Kidney capillary endothelial cell (primary cell): ENCODE measurements at regions not wholly inside any gene's neighbourhood (a gene's known extent, or its start where the extent isn't known, plus 50 kb on each side); places are given as distances from the start of the nearest gene placed in this dataset.
A peak's percentile ranks its signal among the peaks of the same experiment; 100 is the strongest.

ENCODE experiments used
- DNase-seq: peaks from one replicate; pipeline ENCODE4 v3.0.0-alpha.2; 2018; ENCODE audit warnings: low spot score

DNA sequence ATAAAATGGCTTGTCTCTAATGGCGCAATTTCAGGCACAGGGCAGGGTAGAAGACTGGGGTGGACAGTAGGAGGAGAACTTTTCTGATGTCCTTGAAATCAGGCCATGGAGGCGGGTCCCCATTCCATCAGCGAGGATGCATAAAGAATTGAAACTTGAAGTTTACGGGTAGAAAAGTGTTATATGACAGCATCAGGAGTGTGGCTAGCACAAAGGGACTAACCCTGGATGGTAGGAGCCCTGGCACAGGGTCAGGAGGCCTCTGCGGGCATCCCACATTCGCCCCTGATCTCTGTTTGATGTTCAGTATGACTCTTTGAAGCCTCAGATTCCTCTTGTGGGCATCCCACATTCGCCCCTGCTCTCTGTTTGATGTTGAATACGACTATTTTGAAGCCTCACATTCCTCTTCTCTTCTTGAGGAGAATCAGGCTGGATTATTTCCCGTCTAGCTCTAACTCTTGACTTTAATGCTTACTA, 94.8 kb upstream of the ADRA1B start:
- no peak for DNase-seq

- no peak for DNase-seq
Observed at GRCh38 chr5:159824188-159825161, 91.8 kb upstream of the ADRA1B start.

DNA sequence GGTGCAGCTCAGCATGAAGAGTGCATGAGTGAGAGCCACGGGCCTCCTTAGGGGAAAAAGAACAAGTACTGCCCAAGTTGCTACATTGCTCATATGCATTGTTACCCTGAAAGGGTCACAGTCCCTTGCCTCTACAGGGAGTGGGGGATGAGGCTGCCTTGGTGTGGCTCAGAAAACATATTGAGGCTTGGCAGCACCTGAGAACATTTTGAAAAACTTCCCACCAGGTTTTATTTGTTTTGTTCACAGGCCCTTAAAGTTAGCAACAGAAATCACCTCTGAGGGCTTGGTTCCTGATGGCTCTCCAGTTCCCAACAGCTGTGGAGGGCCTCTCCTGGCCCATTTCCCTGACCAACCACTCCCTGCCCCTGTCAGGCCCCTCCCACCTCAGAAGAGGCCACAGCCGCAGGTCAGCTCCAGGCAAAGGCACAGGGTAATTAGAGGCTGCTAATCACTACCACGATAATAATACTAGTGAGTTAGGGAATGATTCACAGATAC, 90.7 kb upstream of the ADRA1B start:
- DNase-seq, result no peak

- peak; percentile 51 for DNase-seq
Observed at GRCh38 chr5:159826351-159827214, 89.7 kb upstream of the ADRA1B start.

DNA sequence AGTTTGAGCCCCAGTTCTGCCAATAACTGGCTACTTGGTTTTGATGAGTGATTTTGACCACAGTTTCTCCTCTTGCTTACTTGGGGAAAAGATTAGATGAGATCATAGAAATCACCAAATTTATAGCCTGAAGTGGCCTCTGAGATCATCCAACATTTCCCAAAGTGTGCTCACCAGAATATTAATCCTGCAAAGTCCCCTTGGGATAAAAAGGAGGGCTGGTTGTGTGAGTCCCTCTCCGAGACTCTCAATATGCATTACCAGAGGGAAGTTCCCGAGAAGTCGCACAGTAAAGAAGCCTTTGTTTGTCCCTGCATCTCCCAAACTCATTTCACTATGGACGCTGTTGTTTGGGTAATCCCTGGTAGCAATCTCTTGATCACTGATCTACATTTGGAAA, 88.4 kb upstream of the ADRA1B start:
- no peak for DNase-seq

- DNase-seq, result no peak
Observed at GRCh38 chr5:159832073-159832472, 84.2 kb upstream of the ADRA1B start.

GRCh38 chr5:159833088-159833487, 83.2 kb upstream of the ADRA1B start:
- no peak for DNase-seq

DNA sequence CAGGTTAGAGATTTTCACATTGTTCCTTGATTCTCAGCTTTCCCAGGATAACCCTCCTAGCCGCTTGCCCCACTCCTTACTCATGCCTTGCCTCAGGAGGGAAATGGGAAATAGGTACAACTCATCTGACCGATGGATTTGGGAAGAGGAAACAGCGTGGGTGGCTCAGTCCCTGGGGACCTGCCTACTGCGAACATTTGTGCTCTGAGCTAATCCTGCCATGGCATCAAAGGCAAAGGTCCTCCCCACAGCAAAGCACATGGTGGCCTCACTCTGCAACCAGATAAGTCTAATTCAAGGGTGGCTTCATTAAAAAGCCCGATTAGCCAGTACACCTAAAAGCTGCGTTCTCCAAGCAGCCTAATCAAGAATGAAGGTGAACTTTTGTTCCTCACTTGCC, 82.4 kb upstream of the ADRA1B start:
- no peak for DNase-seq

DNA sequence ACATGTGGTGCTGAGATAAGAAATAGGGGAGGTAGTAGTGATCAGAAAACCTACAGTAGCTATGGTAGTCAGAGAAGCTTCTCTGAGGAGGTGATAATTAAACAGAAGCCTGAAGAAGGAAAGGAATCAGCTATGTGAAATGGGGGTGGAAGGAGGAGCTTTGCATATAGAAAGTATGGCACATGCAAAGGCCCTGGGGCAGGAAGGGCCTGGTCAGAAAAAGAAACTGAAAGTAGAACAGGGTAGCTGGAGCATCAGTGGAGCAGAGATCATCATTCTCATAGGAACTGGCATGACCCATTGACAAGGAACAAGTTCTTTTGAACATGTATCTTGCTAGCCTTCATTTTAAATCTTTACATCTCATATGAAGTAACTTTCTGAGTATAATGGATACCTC, 80.7 kb upstream of the ADRA1B start:
- no peak for DNase-seq

DNA sequence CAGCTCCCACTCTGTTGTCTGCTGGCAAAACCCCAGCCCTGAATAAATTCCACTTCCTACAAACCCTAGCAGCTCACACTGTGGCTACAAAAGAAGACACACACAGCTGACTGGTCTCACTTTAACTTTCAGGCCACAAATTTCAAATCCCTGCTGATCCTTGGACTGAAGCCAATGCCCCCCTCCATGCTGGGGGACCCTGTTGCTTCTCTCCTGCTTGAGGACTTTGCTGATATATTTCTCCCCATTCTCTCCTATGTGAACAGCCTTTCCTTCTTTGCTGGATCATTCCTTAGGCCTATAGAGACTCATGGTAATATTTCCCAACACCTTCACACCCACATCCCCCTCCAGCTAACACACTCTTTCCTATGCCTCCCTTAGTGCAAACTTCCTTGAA, 79.6 kb upstream of the ADRA1B start:
- no peak for DNase-seq

- no peak for DNase-seq
Observed at GRCh38 chr5:159837860-159838259, 78.4 kb upstream of the ADRA1B start.

- no peak for DNase-seq
Observed at GRCh38 chr5:159838551-159839222, 77.6 kb upstream of the ADRA1B start.

DNA sequence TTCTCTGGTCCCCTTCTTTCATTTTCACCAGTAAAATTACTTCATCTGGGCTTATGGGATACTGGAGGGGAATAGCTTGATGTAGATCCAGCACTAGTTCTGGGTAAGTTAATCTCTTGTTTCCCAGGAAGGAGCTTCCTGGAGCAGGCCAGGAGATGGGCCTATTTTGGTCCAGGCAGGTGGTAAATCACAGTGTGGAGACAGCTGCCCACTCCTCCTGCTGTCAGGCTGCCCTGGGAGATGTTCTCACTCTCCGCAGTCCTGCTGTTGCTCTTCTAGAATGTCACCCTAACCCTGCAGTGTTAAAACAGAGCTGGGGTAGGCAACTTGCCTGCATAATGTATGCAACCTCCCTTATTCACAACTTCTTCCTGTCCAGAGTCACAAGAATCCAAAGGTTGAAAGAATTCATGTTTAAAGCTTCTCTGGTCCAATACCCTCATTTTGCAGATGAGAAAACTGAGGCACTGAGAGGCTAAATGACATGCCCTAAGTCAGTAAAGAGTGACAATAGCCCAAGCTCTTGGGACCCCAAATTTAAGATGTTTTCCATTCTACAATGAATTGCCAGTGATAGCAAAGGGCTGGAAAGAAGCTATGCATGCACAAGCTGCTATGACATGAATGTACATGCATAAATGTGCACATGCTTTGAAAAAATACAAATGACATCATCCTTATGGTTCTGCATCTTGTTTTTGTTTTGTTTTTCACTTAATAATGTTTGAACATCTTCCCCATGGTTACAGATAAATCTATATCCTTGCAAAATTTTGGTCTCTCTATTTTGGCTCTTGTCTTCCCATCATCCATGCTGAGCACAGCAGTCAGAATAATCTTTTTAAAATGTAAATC, 71.8 kb upstream of the ADRA1B start:
- no peak for DNase-seq

GRCh38 chr5:159849437-159850083, 66.7 kb upstream of the ADRA1B start:
- no peak for DNase-seq

DNA sequence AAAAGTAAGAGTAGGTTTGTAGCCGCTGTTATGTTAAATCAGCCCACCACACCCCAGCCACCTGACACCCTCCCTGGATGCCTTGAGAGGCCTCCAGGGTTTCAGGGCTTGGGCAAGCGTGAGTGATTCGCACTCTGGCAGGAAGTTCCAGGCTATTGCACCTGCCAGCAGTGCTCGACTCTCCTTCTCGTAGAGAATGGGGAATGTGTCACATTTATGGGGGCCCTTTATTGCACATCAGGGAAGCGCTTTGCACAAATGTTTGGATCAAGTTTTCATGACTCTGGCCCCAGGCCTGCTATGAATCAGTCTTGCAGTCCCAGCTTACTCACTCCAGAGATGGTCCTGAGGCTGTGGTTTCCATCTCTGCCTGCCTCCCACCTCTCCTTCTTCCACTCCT, 66.1 kb upstream of the ADRA1B start:
- DNase-seq, result no peak

- peak; percentile 65 for DNase-seq
Observed at GRCh38 chr5:159851053-159851452, 65.2 kb upstream of the ADRA1B start.

DNA sequence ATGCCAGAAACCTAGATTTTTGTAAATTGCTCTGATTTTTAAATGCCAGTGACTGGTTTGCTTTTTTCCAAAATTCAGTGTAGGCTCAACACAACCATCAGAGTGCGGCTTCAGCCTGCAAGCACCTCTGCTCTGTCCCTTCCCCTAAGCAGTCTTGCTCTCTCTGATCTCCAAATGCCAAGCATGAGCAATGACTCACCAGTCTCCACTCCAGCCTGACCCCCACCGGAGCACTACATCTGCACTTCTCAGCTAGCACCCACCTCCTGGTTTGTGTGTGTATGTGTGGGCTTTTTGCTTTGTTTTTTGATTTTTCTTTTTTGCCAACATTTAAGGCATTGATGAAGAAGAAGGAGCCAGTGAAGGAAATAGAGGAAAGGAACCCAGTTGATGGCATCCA, 61.4 kb upstream of the ADRA1B start:
- DNase-seq, result no peak

DNA sequence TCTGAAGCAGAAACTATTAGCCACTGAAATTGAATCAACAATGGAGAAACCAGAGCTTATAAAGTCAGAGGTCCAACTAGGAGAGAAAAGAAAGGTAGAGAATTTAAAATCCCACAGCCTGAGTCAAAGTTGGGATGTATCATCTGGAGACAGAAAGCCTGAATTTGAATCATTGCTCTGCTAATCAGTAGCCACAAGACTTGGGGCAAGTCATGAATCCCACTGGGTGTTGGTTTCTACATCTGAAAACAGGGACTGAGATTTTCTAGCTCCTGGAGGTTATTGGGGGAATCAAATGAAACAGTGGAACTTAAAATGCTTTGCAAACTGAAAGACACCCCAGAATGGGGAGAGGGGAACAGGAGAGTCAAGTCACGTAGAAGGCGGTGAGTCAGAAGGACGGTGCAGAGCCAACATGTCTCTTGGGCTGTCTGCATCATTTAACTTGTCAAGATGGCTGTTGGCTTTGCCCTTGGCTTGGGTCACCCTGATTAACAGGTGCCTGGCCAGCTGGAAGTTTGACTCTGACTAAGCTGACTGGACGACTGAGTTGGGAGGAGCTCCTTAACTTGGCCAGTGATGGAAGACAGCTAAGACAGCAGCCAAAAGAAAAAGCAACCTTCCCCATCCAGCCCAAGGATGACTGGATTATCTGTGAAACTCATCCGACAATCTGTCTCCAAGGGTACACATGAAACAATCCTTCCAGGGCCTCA, 60.6 kb upstream of the ADRA1B start:
- DNase-seq, result no peak

- no peak for DNase-seq
Observed at GRCh38 chr5:159858871-159859270, 57.4 kb upstream of the ADRA1B start.

- no peak for DNase-seq
Observed at GRCh38 chr5:159861086-159861485, 55.2 kb upstream of the ADRA1B start.
